Prostate gland (tissue), 2 donors: ENCODE measurements at regions not wholly inside any gene's neighbourhood (a gene's known extent, or its start where the extent isn't known, plus 50 kb on each side); places are given as distances from the start of the nearest gene placed in this dataset.
"Not testable (repeated sequence)": the region's sequence is repeated elsewhere in the genome, so short reads cannot be mapped to it uniquely, and the experiment has no call there.

Source experiments
- POLR2A ChIP-seq: fragments of 450-650 bp; IDR thresholded peaks from one replicate; pipeline ENCODE4 v1.6.1; 2016; ENCODE audit warnings: antibody characterized with exemption, mild to moderate bottlenecking
- TF ChIP-seq, protein P1 (sequence below), 4 experiments: fragments of 200-600 bp in 2 of 4; fragments of 450-650 bp in 2 of 4; sonication (generic) in 2 of 4; IDR thresholded peaks; 1 replicate in 3 of 4; 2 replicates in 1 of 4; pipeline ENCODE4 v1.5.1; 2016 to 2019; ENCODE audit warnings: antibody characterized with exemption in 4 of 4, mild to moderate bottlenecking in 2 of 4, moderate library complexity in 2 of 4

GRCh38 chr4:77464100-77464499 is 141.5 kb upstream of the CXCL13 start:
- TF ChIP-seq, protein P1, sequence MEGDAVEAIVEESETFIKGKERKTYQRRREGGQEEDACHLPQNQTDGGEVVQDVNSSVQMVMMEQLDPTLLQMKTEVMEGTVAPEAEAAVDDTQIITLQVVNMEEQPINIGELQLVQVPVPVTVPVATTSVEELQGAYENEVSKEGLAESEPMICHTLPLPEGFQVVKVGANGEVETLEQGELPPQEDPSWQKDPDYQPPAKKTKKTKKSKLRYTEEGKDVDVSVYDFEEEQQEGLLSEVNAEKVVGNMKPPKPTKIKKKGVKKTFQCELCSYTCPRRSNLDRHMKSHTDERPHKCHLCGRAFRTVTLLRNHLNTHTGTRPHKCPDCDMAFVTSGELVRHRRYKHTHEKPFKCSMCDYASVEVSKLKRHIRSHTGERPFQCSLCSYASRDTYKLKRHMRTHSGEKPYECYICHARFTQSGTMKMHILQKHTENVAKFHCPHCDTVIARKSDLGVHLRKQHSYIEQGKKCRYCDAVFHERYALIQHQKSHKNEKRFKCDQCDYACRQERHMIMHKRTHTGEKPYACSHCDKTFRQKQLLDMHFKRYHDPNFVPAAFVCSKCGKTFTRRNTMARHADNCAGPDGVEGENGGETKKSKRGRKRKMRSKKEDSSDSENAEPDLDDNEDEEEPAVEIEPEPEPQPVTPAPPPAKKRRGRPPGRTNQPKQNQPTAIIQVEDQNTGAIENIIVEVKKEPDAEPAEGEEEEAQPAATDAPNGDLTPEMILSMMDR (IDR thresholded peaks at IDR 0.05): not testable (repeated sequence)
- TF ChIP-seq POLR2A: not testable (repeated sequence)
